RWPE1 (cell line): ENCODE measurements at regions not wholly inside any gene's neighbourhood (a gene's known extent, or its start where the extent isn't known, plus 50 kb on each side); places are given as distances from the start of the nearest gene placed in this dataset.

Experiments
- CTCF ChIA-PET: fragments of 350-600 bp; sonication (Branson Sonifier 250); formaldehyde crosslinking; extraction: SDS; loops from one replicate; lab custom pipeline; 2021; lab: Yijun Ruan, JAX
- POLR2A ChIA-PET: fragments of 400-600 bp; formaldehyde crosslinking; extraction: SDS; loops from one replicate; lab custom pipeline; 2020; ENCODE audit warnings: antibody characterized with exemption; ENCODE audit not compliant: low non-redundant PET; lab: Yijun Ruan, JAX
- DNase-seq: peaks from one replicate; pipeline ENCODE4 v3.0.0; 2012; ENCODE audit warnings: low spot score
- H3K27ac ChIP-seq: fragments of 450-650 bp; 2 replicates; pipeline ENCODE4 v1.5.1; 2017
- TF ChIP-seq, protein P1 (sequence below): fragments of 450-650 bp; conservative IDR thresholded peaks from 2 replicates; pipeline ENCODE4 v1.5.1; 2017; ENCODE audit warnings: low read depth, mild to moderate bottlenecking

DNA sequence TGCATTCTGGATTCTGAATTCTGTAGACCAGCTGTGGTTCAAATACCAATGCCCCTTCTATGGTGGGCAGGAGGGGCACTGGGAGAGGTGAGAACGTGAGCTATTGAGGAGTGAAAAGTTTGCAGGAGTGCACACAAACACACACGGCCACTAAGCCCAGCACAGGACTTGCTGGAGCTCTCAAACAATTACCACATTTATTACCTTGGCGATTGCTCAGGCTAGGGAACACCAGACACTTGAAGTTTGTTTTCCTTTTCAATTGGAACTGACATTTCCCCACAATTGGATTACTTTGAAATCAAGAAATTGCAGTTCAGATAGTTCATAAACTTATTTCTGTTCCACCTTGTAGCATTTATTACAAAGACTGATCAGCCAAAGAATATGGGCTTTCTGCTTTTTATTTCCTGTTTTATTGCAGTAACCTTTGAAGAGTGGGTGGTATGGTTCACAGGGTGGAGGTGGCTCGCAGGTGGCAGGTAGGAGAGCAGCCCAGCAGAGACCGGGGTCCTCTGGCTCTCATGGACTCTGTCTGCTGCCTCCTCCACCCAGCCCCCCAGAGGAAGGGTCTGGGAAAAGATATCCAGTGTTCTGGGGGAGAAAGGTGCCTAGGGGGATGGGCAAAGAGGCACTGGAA lies 429.8 kb upstream of the CCDC196 start:
- ChIA-PET POLR2A (no interaction called here), CTCF (no interaction called here)

DNA sequence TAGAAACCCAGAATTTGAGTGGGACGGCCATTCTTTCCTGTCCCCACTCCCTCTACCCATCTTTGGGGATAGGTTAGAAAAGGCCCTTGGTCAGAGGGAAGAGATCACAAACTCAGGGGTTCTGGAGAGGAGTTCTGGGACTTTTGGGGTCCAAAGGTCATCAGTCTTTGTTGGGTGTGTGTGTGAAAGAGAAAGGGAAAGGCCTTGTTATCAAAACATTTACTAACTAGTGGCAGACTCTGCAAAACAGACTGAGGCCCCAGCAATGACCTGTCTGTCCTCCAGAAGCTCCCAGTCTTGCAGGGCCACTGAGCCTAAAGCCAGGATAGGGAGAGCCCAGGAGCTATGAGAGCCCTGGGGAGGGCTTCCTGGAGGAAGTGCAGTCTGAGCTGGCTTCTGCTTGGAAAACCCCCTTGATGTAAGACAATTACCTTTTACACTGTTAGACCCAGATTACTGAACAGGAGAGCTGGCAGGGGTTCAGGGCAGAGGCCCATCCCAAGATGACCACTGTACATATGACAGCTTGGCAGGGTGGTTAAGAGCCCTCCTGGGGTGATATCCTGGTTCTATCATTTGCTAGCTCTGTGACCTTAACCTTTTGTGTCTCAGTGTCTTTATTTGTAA lies 429.1 kb upstream of the CCDC196 start:
- ChIA-PET CTCF (interaction anchor here (0.7 kb wide), 1 partner anchor 42 kb away, joined by 3 read pairs; no protein-coding TSS in a partner anchor), POLR2A (no interaction called here)
- no peak overlapping the region for H3K27ac ChIP-seq

More for the DNA sequence above, 429.8 kb upstream of the CCDC196 start:
- TF ChIP-seq, protein P1, sequence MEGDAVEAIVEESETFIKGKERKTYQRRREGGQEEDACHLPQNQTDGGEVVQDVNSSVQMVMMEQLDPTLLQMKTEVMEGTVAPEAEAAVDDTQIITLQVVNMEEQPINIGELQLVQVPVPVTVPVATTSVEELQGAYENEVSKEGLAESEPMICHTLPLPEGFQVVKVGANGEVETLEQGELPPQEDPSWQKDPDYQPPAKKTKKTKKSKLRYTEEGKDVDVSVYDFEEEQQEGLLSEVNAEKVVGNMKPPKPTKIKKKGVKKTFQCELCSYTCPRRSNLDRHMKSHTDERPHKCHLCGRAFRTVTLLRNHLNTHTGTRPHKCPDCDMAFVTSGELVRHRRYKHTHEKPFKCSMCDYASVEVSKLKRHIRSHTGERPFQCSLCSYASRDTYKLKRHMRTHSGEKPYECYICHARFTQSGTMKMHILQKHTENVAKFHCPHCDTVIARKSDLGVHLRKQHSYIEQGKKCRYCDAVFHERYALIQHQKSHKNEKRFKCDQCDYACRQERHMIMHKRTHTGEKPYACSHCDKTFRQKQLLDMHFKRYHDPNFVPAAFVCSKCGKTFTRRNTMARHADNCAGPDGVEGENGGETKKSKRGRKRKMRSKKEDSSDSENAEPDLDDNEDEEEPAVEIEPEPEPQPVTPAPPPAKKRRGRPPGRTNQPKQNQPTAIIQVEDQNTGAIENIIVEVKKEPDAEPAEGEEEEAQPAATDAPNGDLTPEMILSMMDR: no peak
- H3K27ac ChIP-seq: no peak overlapping the region
- no peak for DNase-seq

DNA sequence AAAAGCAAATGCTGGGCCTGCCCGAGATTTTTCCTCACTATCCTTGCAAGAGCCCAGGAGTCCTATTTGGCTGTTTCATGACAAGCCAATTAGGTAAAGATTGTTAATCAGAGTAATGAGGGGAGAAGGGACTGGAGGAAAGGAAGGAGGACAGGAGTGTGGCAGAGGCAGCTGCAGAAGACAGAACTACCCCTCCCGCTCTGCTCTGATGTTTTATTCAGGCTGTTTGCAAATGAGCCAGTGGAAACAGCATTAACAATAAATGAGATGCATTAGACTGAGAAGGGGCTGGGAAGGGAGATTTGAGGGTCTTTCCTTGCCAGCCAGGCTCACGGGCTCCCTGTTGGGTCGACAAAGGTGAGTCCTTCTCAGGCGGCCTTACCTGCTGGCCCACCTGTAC lies 421.0 kb upstream of the CCDC196 start:
- POLR2A ChIA-PET: no interaction called here
- no peak overlapping the region for H3K27ac ChIP-seq
- TF ChIP-seq, protein P1: no peak
- CTCF ChIA-PET: no interaction called here
- DNase-seq: no peak

More for the DNA sequence above, 429.1 kb upstream of the CCDC196 start:
- TF ChIP-seq, protein P1: no peak
- DNase-seq: no peak

DNA sequence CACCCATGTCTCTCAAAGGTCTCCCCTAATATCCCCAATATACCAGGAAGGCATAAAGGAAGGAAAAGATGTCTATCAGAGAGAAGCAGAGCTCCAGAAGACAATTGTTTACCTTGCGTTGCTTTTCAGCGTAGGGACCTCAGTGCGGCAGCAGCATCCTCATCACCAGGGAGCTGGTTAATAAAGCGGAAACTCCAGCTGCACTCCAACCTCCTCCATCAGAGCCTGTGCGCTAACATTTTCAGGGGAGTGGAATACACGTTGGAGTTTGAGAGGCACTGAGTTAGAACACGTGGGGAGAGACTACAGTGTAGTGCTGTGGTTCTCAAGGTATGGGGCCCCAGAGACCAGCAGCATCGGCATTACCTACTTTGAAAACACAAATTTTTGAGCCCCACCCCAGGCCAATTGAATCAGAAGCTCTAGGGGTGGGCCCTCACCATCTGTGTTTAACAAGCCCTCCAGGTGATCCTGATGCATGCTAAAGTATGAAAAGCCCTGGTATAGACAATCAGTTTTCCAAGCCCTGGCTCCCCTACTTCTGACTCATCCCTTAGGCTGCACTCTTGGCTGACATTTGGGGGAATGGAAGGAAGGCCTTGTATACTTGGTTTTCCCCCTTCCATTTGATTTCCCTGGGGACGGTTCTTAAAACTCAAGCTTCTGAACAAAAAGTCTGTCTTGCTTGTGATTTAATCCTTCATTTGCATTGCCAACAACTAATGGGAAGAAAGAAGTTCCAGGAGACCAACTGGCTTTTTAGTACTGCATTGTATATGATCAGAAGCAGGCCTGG lies 419.0 kb upstream of the CCDC196 start:
- ChIA-PET CTCF (no interaction called here), POLR2A (no interaction called here)
- no peak overlapping the region for H3K27ac ChIP-seq
- no peak for DNase-seq
- TF ChIP-seq, protein P1: no peak

DNA sequence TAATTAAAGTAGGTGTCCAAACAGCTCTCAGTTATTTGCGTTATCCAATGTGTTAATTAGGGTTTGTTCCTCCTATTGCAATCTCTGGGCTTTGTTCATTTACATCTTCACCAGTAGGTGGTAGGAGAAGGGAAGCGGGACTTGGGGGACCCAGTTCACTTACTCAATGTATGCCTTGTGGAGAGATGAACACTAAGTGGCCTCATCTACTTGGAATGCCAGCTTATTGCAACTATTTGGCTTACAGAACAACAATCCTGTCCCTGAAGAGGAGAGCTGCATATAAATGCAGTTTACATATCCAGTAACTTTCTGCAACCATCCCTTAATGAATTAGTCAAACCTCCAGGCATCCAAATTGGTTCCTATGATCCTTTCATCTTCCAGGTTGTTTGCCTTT lies 417.1 kb upstream of the CCDC196 start:
- CTCF ChIA-PET: no interaction called here
- H3K27ac ChIP-seq: no peak overlapping the region
- POLR2A ChIA-PET: interaction anchor here (0.7 kb wide), 1 partner anchor 10 kb away, joined by 3 read pairs; no protein-coding TSS in a partner anchor
- no peak for DNase-seq
- TF ChIP-seq, protein P1: no peak

DNA sequence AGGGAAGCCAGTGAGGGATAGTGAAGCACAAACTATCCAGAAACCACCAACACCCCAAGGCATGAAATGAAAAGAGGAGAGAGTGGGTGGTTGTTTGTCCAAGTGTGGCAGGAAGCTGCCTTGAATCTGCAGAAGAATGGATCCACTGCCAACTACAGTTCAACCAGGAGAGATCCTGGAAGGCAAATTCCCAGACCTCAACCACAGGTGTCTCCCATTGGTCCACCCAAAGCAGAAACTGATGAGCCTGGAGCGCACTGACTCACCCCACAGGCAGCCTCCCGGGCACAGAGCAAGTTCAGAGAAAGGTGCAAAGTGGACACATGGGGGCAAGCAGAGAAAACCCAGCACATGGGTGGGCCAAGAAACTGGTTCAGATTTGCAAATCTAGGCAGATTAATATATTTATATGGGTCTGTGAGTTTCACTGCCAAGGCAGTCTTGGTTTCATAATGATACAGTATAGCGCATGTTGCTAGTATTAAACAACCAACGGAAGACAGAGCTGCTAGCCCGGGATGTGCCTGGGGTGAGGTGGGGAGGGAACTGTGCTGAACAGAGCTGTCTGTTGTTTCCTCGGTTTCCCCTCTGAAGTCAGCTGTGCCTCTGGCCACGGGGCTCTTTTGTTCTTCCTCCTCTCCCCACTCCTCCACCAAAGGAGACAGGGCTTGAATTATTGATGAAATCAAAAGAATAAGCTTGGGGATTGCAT lies 416.2 kb upstream of the CCDC196 start:
- CTCF ChIA-PET: interaction anchor here (0.6 to 0.7 kb wide), 2 partner anchors 117 to 313 kb away, joined by 3 read pairs; no protein-coding TSS in a partner anchor
- peak; percentile 16 for DNase-seq
- POLR2A ChIA-PET: no interaction called here
- H3K27ac ChIP-seq: no peak overlapping the region
- TF ChIP-seq, protein P1: no peak
